NCI-H2107 treated with DMSO at 0.1 percent for 48 hours (cell line): ENCODE measurements at regions not wholly inside any gene's neighbourhood (a gene's known extent, or its start where the extent isn't known, plus 50 kb on each side); places are given as distances from the start of the nearest gene placed in this dataset.
A peak's percentile ranks its signal among the peaks of the same experiment; 100 is the strongest.
"Not testable (repeated sequence)": the region's sequence is repeated elsewhere in the genome, so short reads cannot be mapped to it uniquely, and the experiment has no call there.

Source experiments
- DNase-seq: peaks from one replicate; lab custom pipeline; 2025; ENCODE audit not compliant: unreplicated experiment; lab: John Stamatoyannopoulos, UW

- DNase-seq: no peak
These were observed 292.6 kb downstream of the C12orf75 start for GRCh38 chr12:105622846-105623736.

GRCh38 chr12:105626653-105627052, 296.2 kb downstream of the C12orf75 start:
- no peak for DNase-seq

GRCh38 chr12:105637470-105637869, 307.0 kb downstream of the C12orf75 start:
- no peak for DNase-seq

GRCh38 chr12:105640761-105641160, 310.3 kb downstream of the C12orf75 start:
- no peak for DNase-seq

GRCh38 chr12:105641749-105642148, 311.3 kb downstream of the C12orf75 start:
- DNase-seq: no peak

GRCh38 chr12:105644770-105645169, 314.3 kb downstream of the C12orf75 start:
- no peak for DNase-seq

GRCh38 chr12:105654606-105655005, 324.1 kb downstream of the C12orf75 start:
- DNase-seq: no peak

- DNase-seq: no peak
These were observed 327.9 kb downstream of the C12orf75 start for GRCh38 chr12:105658389-105658788.

GRCh38 chr12:105659355-105660075, 329.0 kb downstream of the C12orf75 start:
- no peak for DNase-seq

- not testable (repeated sequence) for DNase-seq
These were observed 334.3 kb downstream of the C12orf75 start for GRCh38 chr12:105664765-105665164.

GRCh38 chr12:105665366-105665765, 334.9 kb downstream of the C12orf75 start:
- no peak for DNase-seq

- DNase-seq: no peak
These were observed 337.7 kb downstream of the C12orf75 start for GRCh38 chr12:105667973-105668743.

- DNase-seq: no peak
These were observed 340.2 kb downstream of the C12orf75 start for GRCh38 chr12:105670672-105671071.

- no peak for DNase-seq
These were observed 341.2 kb downstream of the C12orf75 start for GRCh38 chr12:105671720-105672119.

GRCh38 chr12:105672121-105672975, 341.9 kb downstream of the C12orf75 start:
- no peak for DNase-seq

GRCh38 chr12:105674871-105675699, 344.6 kb downstream of the C12orf75 start:
- DNase-seq: no peak

GRCh38 chr12:105676694-105677093, 346.2 kb downstream of the C12orf75 start:
- no peak for DNase-seq

- peak; percentile 15 for DNase-seq
These were observed 347.2 kb downstream of the C12orf75 start for GRCh38 chr12:105677672-105678071.

- DNase-seq: no peak
These were observed 349.5 kb downstream of the C12orf75 start for GRCh38 chr12:105679982-105680381.

- no peak for DNase-seq
These were observed 350.9 kb downstream of the C12orf75 start for GRCh38 chr12:105681341-105681740.
